Raji (cell line): ENCODE measurements at regions not wholly inside any gene's neighbourhood (a gene's known extent, or its start where the extent isn't known, plus 50 kb on each side); places are given as distances from the start of the nearest gene placed in this dataset.

Experiments used
- POLR2A ChIP-seq: IDR thresholded peaks from 2 replicates; pipeline ENCODE4 v1.6.1; 2011; ENCODE audit warnings: low read depth, low read length, control low read depth; ENCODE audit not compliant: insufficient read depth

DNA sequence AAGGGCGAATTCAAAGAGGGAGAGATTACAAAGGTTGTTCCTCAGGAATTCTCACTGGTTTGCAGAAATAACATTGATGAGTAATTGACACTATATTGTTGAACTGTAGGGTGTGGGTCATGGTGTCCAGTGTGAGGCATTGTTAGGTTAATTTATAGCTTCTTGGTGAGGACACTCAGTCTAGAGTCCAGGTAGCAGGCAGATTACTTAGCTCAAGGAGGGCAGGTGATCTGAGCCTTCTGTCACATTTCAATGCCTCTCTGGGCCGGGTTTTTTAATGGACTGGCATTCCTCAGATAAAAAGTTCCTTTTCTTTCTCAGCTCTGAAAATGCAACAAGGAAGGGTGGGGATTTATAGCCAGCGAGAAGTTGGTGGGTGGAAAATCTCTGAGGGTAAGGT lies 194.2 kb upstream of the PROK2 start:
- TF ChIP-seq POLR2A: no peak

DNA sequence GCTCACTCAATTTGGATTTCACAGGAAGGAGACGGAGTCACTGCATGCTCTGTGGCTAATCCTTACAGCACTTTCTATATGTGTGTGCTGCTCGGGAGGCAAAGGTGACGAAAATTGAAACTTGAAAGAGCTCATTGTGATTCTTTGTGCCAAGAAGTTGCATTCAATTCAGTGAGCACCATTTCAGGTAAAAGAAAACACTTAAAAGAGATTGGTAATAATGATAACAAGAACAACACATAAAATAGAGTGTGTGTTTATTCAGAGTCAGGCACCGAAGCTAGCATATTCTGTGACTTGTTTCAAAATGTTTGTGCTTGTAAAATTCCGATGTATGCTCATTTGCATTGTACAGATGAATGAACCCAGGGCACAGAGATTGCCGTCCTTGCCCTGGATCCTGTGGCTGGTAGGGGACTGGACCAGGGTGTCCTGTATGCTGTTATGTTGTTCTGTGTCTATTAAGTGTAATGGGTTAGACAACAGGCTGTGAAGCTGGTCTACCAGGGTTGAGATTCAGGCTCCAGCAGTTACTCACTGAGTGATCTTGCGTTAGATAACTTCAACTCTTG lies 193.3 kb upstream of the PROK2 start:
- TF ChIP-seq POLR2A: no peak

DNA sequence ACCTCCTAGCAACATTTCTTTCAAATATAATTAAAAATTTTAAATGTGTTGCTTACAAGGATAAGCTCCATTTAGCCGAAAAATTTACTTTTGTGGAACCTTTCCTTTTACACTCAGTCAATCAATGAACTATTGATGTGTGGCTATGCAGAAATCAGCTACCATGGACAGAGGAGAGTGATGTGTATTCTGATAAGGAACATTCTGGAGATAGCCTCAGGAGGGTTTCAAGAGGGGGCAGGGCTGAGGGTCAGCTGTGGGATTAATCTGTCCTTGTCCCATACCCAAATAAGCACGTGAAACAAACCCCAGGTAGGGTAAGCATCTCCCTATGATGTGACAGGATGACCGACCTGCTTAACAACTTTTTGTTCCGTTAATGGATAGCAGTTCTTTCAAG lies 192.6 kb upstream of the PROK2 start:
- TF ChIP-seq POLR2A: no peak

DNA sequence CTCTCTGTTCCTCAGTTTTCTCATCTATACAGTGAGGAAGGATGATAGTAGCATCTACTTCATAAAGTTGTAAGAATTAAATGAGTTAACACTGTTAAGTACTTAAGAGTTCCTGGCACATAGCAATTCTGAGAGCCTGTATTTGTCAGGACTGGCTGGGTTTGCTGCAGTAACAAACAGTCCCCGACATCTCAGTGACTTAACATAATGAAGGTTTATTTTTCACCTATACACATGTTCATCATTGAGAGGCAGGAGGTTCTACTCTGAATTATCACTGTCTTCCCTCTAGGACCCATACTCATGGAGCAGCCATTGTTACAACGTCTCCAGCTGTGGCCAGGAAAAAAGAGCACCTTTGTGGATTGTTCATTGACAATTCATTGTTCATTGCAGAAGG lies 190.6 kb upstream of the PROK2 start:
- TF ChIP-seq POLR2A: no peak

DNA sequence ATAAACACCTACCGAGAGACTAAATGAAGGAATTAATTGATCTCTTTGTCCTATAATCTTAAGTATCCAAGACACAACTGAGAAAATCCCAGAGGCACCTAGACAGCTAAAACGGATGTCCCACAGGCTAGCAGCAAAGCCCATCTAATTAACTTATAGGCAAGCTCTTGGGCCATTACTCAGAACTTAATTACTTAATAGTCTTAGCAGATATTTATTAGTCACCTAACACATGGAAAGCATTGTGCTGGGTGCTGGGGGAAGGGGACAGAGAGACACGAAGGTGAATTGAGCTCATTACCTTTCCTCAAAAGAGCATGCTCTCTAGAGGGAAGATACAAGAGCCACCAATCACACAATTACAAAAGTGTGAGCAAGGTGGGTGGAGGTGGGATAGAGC lies 189.8 kb upstream of the PROK2 start:
- no peak for TF ChIP-seq POLR2A

DNA sequence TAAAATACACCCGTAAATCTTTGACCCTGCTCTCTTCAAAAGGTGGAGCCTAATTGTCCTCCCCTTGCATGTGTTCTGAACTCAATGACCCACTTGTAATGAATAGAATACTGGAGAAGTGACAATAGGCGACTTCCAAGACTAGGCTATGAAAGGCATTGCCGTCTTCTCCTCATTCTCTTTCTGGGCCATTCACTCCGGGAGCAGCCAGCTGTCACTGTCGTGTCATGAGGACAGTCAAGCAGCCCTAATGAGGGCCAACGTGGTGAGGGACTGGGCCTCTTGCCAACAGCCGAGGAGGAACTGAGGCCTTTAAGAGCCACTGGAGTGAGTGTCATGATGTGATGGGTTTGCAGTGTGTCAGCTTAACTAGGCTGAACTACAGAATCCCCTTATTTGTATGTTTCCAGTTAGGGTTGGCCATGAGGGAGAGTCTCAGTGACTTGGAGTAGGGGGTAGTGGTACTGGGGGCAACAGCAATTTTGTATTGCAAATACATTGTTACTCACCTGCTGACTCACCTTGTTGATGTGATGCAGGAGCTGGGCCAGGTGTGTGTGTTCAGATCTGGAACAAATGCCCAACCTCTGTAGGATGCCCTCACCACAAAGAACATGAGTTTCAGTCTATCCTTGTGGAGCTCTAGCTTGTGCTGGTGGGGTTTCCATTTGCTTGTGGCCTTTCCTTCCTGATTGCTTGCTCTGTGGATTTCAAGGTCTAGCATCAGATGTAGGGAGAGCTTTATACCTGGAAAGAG lies 188.5 kb upstream of the PROK2 start:
- no peak for TF ChIP-seq POLR2A

DNA sequence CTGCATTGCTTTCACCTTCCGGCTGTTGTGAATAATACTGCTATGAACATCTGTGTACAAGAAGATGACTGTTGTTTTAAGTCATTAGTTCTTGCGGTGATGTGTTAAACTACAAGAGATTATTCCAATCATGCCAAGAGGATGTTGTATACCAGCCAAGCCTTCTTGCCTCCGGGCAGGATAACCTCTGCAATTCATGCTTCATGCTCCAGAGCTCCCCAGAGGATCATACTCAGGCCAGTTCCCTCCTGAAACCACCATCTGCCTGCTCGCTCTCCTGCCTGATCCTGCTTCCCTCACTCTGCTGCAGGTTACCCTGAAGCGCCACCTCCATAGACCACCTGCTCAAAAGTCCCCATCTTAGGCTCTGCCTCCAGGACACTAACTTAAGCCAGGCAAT lies 187.1 kb upstream of the PROK2 start:
- TF ChIP-seq POLR2A: no peak

DNA sequence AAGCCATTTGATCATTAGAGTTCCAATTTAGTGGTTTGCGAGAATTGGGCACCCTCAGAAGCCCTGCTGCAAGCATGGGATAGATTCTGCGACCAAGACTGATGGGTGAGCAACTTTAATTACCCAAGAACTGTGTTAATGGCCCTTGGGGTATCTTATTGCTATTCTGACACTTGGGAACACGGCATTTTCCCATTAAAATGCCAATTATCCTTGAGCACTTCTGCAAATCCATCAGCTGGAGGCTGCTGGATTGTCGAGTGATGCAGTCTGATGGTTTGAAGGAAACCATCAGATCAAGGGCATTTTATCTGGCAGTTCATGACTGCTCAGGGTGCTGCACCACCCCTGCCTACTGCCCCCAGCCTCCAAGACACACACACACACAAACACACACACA lies 183.6 kb upstream of the PROK2 start:
- no peak for TF ChIP-seq POLR2A

DNA sequence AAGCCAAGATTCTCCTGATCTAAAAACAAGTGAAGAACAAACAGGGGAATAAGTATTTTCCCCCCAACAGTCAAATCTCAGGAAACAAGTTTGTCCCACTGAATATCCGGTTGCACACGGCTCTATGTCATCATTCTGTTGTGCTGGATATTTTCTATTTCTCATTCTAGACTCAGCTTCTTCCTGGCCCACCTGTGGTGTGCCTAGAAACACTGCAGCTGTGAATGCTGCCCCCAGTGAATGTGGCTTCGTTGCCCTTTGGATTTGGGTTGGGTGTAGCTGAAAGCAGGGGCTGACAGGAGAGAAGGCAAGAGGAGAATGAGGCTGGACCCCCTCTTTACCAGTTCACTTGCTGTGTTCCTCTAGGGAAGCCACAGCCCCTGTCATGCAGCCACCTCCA lies 181.2 kb upstream of the PROK2 start:
- no peak for TF ChIP-seq POLR2A

DNA sequence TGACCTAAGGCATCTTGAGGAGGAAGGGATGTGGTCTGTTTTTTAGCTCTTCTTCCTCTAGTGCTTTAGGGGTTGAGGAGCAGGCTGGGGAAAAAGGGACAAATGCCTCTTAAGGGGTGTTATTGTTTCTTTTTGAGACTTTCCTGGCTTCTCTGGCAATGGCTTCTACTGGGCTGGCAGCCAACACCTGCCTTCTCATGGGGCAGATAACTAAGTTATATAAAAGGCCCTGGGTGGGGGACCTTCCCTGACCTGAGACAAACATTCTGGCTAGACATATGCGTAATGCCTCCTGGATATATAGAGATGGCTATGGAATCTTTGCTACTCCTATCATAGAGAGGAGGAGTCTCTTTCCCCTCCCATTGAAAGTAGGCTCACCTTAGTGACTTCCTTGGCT lies 179.2 kb upstream of the PROK2 start:
- TF ChIP-seq POLR2A: no peak

DNA sequence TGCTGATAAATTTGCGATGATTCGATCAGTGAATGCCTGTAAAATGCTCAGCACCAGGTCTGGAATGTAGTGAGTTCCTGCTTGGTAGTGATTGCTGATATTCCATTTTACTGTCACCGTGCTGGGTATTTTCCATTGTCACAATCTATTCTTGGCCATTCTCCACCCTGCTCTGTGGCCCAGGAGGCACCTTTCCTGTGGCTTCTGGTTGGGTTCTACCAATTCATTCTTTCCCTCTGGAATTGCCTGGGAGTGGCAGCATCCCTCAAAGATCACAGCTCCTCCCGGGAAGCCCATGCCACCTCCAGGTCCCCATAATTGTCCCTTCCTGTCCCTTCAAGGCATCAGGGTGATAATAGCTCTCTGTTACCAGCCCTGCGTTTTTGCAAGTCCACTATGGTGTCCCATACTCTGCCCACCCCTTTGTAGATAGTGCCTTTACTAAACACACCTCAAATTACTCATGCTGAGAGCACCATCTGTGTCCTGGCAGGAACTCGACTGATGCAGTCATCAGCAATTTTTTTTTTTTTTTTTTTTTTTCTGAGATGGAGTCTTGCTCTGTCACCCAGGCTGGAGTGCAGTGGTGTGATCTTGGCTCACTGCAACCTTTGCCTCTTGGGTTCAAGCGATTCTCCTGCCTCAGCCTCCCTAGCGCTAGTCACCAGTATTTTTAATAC lies 177.8 kb upstream of the PROK2 start:
- TF ChIP-seq POLR2A: no peak

DNA sequence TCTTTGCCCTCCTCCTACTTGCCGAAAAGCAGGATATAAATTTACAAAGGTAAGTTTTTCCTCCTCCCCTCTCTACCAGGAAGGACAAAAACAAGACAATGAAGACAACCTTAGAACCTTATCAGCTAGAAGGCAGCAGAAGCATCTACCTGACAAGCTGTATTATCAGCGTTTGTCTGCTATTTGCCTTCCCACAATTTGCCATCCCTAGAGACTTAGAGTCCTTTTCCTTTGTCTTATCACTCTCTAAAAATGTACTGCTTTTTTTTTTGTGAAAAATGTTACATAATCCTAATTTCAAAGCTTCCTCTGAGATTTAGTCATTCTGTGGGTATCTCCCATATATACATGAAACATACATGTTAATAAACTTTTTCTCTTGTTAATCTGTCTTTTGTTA lies 176.9 kb upstream of the PROK2 start:
- no peak for TF ChIP-seq POLR2A

DNA sequence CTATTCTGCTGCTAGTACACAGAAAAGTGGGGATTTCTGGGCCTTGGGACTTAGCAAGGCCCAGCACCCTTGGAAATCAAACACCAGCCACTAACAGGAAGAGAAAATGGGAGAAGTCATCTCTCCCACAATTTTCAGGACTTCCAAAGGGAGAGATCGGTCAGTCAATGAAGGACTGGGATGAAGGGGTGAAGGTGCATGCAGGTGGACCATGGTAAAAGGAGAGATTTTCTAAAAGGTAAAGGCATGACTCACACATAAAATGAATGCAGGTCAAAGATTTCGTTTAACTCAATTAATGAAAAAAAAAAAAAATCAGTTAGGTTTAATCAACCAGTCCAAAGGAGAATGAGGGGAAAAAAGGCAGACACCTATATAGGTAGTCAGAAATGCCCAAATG lies 176.4 kb upstream of the PROK2 start:
- TF ChIP-seq POLR2A: no peak

DNA sequence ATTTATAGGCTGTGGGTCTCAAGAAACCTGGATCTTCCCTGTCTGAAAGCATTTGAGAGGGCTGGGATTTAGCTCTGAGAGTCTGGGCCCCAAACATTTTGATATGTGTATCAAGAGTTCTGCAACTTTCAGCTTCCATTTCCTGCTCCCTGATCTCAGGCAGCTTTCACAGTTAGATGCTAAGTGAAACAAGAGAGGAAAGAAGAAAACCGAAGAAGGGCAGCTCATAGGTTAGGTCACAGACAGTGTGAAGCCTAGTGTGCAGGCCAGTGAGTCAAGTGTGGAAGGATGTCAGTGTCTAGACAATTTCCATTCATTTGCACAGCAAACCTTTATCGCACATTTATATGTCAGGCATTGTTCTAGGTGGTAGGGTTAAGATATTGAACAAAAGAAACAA lies 173.6 kb upstream of the PROK2 start:
- TF ChIP-seq POLR2A: no peak

DNA sequence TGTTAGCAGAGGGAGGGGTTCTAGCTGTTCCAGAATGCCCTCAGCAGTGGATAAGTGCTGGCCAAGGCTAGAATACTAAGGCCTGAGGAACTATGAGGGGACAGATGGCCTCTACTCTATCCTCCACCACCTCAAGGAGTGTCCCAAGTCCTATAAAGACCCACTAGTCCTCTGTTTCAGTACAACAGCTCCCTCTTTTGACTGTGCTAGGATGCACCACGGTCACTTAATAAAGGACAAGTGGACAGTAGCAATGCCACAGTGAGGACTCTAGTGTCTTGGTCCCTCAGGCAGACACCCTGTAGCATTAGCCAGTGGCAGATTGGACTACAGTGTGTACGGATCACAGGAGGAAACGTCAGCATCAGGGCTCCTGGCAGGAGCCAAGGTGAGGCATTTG lies 171.8 kb upstream of the PROK2 start:
- no peak for TF ChIP-seq POLR2A

DNA sequence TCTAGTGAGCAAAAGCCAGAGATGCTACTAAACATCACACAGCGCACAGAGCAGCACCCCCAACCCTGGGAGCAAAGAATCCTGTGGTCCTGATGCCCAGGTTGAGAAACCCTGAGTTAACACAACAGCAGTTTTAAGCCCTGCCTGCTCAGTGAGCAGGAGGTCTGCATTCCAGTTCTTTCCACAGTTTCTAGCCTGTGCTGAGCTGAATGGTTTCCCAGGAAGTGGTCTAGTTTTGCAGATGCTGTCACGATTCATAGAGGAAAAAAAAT lies 171.1 kb upstream of the PROK2 start:
- TF ChIP-seq POLR2A: no peak
